SJCRH30 (cell line): ENCODE measurements at regions not wholly inside any gene's neighbourhood (a gene's known extent, or its start where the extent isn't known, plus 50 kb on each side); places are given as distances from the start of the nearest gene placed in this dataset.
"Not testable (repeated sequence)": the region's sequence is repeated elsewhere in the genome, so short reads cannot be mapped to it uniquely, and the experiment has no call there.

ENCODE experiments used
- DNase-seq, 2 experiments: peaks; one replicate each; pipeline ENCODE4 v3.0.0-alpha.2; 2015 to 2020
- H3K27ac ChIP-seq: fragments of 250-450 bp; sonication (Bioruptor Pico); 2 replicates; pipeline ENCODE4 v1.5.1; 2020; ENCODE audit warnings: mild to moderate bottlenecking, moderate library complexity
- H3K27me3 ChIP-seq: fragments of 250-450 bp; sonication (Bioruptor Pico); 2 replicates; pipeline ENCODE4 v1.5.1; 2020; ENCODE audit warnings: mild to moderate bottlenecking, moderate library complexity
- H3K36me3 ChIP-seq: fragments of 250-450 bp; sonication (Bioruptor Pico); 2 replicates; pipeline ENCODE4 v1.5.1; 2020; ENCODE audit warnings: mild to moderate bottlenecking, moderate library complexity
- H3K4me1 ChIP-seq: fragments of 250-450 bp; sonication (Bioruptor Pico); 2 replicates; pipeline ENCODE4 v1.5.1; 2020; ENCODE audit warnings: mild to moderate bottlenecking, moderate library complexity
- H3K4me3 ChIP-seq: fragments of 250-450 bp; sonication (Bioruptor Pico); 2 replicates; pipeline ENCODE4 v1.5.1; 2020; ENCODE audit warnings: mild to moderate bottlenecking, moderate library complexity
- H3K9me3 ChIP-seq: fragments of 250-450 bp; sonication (Bioruptor Pico); replicated peaks from 2 replicates; pipeline ENCODE4 v1.5.1; 2020; ENCODE audit warnings: mild to moderate bottlenecking, moderate library complexity

- H3K9me3 ChIP-seq = peaks cover 3% of the 10 kb centered on the region; the same call in 1 of the 2 replicates
- H3K4me1 ChIP-seq = no peaks in the 10 kb centered on the region
- H3K4me3 ChIP-seq = no peak overlapping the region
- H3K27ac ChIP-seq = no peak overlapping the region
- no peaks in the 10 kb centered on the region for H3K27me3 ChIP-seq
- no peaks in the 10 kb centered on the region for H3K36me3 ChIP-seq
- DNase-seq = no peak
Observed at GRCh38 chr5:77923666-77924065, 147.5 kb upstream of the TBCA start.

GRCh38 chr5:77921094-77921768 is 145.1 kb upstream of the TBCA start:
- DNase-seq = peak; percentile 13 to 29
- Histone ChIP-seq H3K36me3 (no peaks in the 10 kb centered on the region), H3K27ac (no peak overlapping the region), H3K4me3 (no peak overlapping the region), H3K4me1 (no peaks in the 10 kb centered on the region), H3K9me3 (no peaks in the 10 kb centered on the region), H3K27me3 (no peaks in the 10 kb centered on the region)

DNA sequence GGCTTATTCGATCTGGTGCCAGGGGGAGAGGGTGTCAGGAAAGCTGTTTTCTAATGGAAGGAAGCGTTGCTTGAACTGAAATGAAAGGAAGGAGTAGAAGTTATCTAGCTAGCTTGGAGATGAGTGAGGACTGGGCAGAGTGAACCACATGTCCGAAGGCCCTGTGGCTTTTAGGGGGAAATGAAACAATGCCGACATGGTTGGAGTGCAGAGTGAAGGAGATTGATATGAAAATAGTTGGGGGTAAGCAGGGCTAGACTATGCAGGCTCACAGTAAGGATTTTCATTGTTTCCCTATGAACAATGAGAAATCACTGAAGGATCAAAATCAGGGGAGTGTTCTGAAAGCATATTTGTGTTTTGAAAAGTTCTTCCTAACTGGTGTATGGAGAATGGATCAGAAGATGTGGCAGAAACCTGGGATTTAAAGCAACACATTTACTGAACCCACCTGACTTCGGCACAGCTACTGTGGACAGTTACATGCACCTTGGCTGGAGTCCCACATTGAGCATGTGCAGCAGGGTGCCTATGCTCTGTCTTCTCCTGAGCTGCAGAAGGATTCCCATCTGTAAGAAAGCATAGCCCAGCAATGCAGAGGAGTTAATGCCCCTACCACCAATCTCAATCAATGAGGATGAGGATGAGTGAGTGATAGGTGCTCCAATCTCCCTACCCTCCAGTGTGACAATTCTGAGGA is 144.4 kb upstream of the TBCA start:
- Histone ChIP-seq H3K36me3 (no peaks in the 10 kb centered on the region), H3K4me1 (no peaks in the 10 kb centered on the region), H3K27ac (no peak overlapping the region), H3K9me3 (no peaks in the 10 kb centered on the region), H3K4me3 (no peak overlapping the region), H3K27me3 (no peaks in the 10 kb centered on the region)
- DNase-seq = no peak

- H3K4me3 ChIP-seq = no peak overlapping the region
- no peak overlapping the region for H3K27ac ChIP-seq
- no peaks in the 10 kb centered on the region for H3K9me3 ChIP-seq
- DNase-seq = peak; percentile 21 to 31
- H3K36me3 ChIP-seq = no peaks in the 10 kb centered on the region
- H3K4me1 ChIP-seq = no peaks in the 10 kb centered on the region
- no peaks in the 10 kb centered on the region for H3K27me3 ChIP-seq
Observed at GRCh38 chr5:77915346-77915745, 139.2 kb upstream of the TBCA start.

DNA sequence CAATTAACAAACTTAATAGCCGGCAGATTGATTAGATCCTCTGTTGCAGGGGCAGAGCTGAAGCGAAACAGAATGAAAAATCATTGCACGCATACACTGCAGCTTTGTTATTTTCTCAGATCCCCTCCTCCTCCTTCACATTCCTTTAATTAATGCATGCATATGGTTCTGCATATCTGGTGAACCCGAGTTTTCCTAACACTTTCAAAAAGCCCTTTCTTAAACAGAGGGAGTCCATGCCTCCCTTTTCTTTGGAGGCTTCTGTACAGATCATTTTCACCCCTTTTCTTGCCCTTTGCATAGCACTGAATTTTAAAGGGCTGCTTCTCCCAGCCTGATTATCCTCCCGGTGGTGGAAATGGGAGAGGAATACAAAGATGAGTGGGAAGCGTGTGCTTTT is 136.6 kb upstream of the TBCA start:
- Histone ChIP-seq H3K27me3 (no peaks in the 10 kb centered on the region), H3K4me1 (no peaks in the 10 kb centered on the region), H3K27ac (no peak overlapping the region), H3K9me3 (no peaks in the 10 kb centered on the region), H3K4me3 (no peak overlapping the region), H3K36me3 (no peaks in the 10 kb centered on the region)
- DNase-seq = no peak

DNA sequence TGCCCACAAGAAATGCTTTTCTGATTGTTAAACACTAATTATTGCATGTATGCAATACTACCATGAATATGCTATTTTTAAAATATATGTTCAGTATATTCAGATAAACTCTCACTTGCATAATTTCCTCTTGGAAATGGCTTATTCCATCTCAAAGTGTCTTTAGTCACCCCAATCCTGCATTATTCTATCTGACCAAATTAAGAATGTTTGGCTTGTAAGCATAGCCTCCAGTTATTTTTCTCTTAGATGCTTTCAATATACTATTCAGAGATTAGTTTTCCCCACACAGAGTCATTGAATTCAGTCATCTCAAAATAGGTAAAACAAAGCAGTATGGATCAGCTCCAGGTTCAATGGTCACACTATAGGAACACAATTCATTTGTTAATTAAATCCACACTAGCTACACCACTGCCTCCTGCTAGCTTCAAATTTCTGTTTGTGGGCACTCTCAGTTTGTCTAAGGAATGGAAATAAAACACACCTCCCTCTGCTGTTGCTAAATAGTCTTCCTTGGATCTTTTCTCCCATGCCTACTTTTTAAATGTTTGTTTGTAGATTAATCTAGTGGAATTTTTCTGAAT is 134.6 kb upstream of the TBCA start:
- Histone ChIP-seq H3K4me1 (no peaks in the 10 kb centered on the region), H3K36me3 (no peaks in the 10 kb centered on the region), H3K9me3 (no peaks in the 10 kb centered on the region), H3K27me3 (no peaks in the 10 kb centered on the region), H3K27ac (no peak overlapping the region), H3K4me3 (no peak overlapping the region)
- DNase-seq = no peak

DNA sequence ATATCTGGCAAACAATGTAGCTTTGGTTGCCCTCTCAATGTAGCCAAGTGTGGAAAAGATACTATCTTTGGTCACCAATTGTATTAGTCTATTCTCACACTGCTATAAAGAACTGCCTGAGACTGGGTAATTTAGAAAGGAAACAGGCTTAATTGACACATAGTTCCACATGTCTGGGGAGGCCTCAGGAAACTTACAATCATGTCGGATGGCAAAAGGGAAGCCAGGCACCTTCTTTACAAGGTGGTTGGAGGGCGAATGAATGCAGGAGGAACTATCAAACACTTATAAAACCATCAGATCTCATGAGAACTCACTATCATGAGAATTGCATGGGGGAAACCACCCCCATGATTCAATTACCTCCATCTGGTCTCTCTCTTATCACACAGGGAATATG is 133.1 kb upstream of the TBCA start:
- Histone ChIP-seq H3K9me3 (no peaks in the 10 kb centered on the region), H3K4me1 (peaks cover 8% of the 10 kb centered on the region), H3K36me3 (no peaks in the 10 kb centered on the region), H3K27ac (no peak overlapping the region), H3K27me3 (no peaks in the 10 kb centered on the region), H3K4me3 (no peak overlapping the region)
- no peak for DNase-seq

- peaks cover 11% of the 10 kb centered on the region for H3K4me1 ChIP-seq
- no peak for DNase-seq
- no peaks in the 10 kb centered on the region for H3K27me3 ChIP-seq
Observed at GRCh38 chr5:77908787-77909186, 132.6 kb upstream of the TBCA start.

DNA sequence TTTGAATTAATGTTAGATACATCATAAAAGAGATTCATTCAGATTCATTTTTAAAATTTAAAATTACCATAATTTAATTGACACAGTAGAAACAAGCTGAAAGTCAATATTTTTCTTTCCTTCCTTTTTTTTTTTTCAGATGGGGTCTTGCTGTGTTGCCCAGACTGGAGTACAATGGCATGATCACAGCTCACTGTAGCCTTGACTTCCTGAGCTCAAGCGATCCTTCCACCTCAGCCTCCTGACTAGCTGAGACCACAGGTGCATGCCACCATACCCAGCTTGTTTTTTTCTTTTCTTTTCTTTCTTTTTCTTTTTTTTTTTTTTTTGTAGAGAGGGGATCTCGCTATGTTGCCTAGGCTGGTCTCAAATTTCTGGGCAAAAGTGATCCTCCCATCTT is 131.6 kb upstream of the TBCA start:
- DNase-seq = no peak
- no peak overlapping the region for H3K27ac ChIP-seq
- H3K36me3 ChIP-seq = no peaks in the 10 kb centered on the region
- H3K9me3 ChIP-seq = no peaks in the 10 kb centered on the region
- H3K4me3 ChIP-seq = no peak overlapping the region
- no peaks in the 10 kb centered on the region for H3K27me3 ChIP-seq
- H3K4me1 ChIP-seq = peaks cover 11% of the 10 kb centered on the region

More at GRCh38 chr5:77908787-77909186, 132.6 kb upstream of the TBCA start:
- Histone ChIP-seq H3K36me3 (no peaks in the 10 kb centered on the region), H3K4me3 (no peak overlapping the region), H3K27ac (no peak overlapping the region), H3K9me3 (no peaks in the 10 kb centered on the region)

DNA sequence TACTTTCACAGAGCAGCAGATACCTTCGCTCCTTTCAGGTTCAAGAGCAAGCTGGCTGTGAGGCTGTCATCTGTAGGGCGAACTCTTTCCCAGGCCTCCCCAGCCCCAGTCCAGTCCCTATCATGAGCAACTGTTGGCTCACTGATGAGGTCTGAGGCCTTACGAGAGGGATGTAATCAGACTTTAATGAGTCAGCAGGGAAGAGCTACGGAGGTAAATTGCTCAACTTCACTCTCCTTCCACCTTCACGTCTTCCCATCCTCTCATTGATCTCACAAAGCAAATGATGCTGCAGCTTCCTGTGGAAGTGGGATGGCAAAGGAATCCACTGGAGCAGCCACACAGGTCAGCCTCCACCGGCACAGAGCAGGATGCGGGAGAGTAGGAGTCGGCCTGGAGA is 130.7 kb upstream of the TBCA start:
- no peak overlapping the region for H3K27ac ChIP-seq
- no peaks in the 10 kb centered on the region for H3K36me3 ChIP-seq
- DNase-seq = no peak
- no peaks in the 10 kb centered on the region for H3K9me3 ChIP-seq
- H3K27me3 ChIP-seq = no peaks in the 10 kb centered on the region
- peaks cover 11% of the 10 kb centered on the region for H3K4me1 ChIP-seq
- no peak overlapping the region for H3K4me3 ChIP-seq

DNA sequence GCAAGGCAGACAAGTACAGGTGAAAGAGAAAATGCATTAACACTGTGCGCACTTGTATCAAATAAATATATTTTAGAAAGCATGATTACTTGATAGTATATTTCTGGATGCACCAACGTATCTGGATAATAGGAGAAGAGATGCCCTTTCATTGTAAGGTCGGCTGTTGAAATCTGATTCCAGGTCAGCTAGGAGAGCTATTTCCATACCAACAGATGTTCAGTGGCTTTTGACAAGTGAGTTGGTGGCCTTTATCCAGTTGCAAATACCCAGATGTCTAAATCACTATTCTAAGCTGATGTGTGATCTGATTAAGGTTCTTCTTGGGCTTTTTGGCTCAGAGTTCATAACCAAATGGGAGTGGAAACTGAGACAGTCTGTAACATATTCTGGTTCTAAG is 128.2 kb upstream of the TBCA start:
- Histone ChIP-seq H3K36me3 (no peaks in the 10 kb centered on the region), H3K4me1 (peaks cover 11% of the 10 kb centered on the region), H3K27me3 (no peaks in the 10 kb centered on the region), H3K9me3 (no peaks in the 10 kb centered on the region), H3K4me3 (no peak overlapping the region), H3K27ac (no peak overlapping the region)
- peak in 1 of 2 experiments; percentile 44 for DNase-seq

DNA sequence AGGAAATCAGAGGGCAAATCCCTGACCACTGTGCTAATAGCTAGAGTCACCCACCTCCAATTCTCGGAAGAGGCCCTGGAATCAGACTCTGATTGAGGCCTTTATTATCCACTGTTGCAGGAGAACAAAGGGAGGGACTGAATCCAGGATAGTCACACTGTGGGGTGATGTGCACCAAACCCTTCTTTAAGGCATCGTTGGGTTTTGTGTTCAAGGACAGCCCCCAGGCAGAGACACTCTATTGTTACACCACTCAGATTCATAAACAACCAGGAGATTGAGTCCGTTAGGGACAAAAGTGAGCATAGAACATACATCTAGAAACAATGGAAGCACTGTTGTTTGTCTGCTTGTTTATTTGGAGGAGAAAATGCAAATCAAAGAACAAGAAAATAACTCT is 124.6 kb upstream of the TBCA start:
- H3K27me3 ChIP-seq = no peaks in the 10 kb centered on the region
- DNase-seq = no peak

GRCh38 chr5:77898385-77898784 is 122.2 kb upstream of the TBCA start:
- no peak overlapping the region for H3K4me3 ChIP-seq

More for the DNA sequence above, 124.6 kb upstream of the TBCA start:
- Histone ChIP-seq H3K9me3 (no peaks in the 10 kb centered on the region), H3K36me3 (no peaks in the 10 kb centered on the region), H3K4me3 (no peak overlapping the region), H3K27ac (no peak overlapping the region), H3K4me1 (peaks cover 11% of the 10 kb centered on the region)

DNA sequence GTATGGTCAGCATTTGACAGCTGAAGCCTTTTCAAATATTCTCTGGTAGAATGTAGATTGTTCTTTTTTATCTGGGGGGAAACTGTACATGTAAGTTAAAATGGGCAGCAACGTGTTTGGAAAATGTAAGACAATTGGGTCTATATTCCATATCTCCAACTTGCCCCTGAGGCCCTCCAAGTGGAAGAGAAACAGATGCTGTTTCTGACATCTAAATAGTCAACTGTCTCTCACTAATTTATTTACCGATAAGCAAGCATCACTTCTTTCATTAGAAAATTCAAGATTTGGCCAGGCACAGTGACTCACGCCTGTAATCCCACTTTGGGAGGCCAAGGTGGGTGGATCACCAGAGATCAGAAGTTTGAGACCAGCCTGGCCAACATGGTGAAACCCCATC is 120.2 kb upstream of the TBCA start:
- no peaks in the 10 kb centered on the region for H3K9me3 ChIP-seq
- H3K36me3 ChIP-seq = no peaks in the 10 kb centered on the region
- DNase-seq = no peak
- peaks cover 25% of the 10 kb centered on the region for H3K4me1 ChIP-seq
- no peak overlapping the region for H3K27ac ChIP-seq
- H3K27me3 ChIP-seq = no peaks in the 10 kb centered on the region
- no peak overlapping the region for H3K4me3 ChIP-seq

More at GRCh38 chr5:77898385-77898784, 122.2 kb upstream of the TBCA start:
- H3K4me1 ChIP-seq = peaks cover 6% of the 10 kb centered on the region
- H3K27ac ChIP-seq = no peak overlapping the region
- no peaks in the 10 kb centered on the region for H3K36me3 ChIP-seq
- no peaks in the 10 kb centered on the region for H3K27me3 ChIP-seq
- H3K9me3 ChIP-seq = no peaks in the 10 kb centered on the region
- no peak for DNase-seq

GRCh38 chr5:77894103-77894502 is 118.0 kb upstream of the TBCA start:
- peaks cover 25% of the 10 kb centered on the region for H3K4me1 ChIP-seq
- H3K27me3 ChIP-seq, H3K9me3 ChIP-seq, H3K4me3 ChIP-seq, H3K36me3 ChIP-seq, H3K27ac ChIP-seq, DNase-seq: not testable (repeated sequence)
